ENCODE measurements at regions not wholly inside any gene's neighbourhood (a gene's known extent, or its start where the extent isn't known, plus 50 kb on each side); places are given as distances from the start of the nearest gene placed in this dataset.

GRCh38 chr1:221810406-221810805 lies 68.5 kb upstream of the DUSP10 start:
- TF ChIP-seq, protein P1, sequence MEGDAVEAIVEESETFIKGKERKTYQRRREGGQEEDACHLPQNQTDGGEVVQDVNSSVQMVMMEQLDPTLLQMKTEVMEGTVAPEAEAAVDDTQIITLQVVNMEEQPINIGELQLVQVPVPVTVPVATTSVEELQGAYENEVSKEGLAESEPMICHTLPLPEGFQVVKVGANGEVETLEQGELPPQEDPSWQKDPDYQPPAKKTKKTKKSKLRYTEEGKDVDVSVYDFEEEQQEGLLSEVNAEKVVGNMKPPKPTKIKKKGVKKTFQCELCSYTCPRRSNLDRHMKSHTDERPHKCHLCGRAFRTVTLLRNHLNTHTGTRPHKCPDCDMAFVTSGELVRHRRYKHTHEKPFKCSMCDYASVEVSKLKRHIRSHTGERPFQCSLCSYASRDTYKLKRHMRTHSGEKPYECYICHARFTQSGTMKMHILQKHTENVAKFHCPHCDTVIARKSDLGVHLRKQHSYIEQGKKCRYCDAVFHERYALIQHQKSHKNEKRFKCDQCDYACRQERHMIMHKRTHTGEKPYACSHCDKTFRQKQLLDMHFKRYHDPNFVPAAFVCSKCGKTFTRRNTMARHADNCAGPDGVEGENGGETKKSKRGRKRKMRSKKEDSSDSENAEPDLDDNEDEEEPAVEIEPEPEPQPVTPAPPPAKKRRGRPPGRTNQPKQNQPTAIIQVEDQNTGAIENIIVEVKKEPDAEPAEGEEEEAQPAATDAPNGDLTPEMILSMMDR (IDR thresholded peaks at IDR 0.05), result no peak
- TF ChIP-seq TAF1 (IDR thresholded peaks at IDR 0.05; ENCODE audit: borderline replicate concordance, low read depth, low read length), result no peak
- no peak for TF ChIP-seq POLR2AphosphoS5 (IDR thresholded peaks at IDR 0.05; ENCODE audit: low read depth, low read length)
- peak; percentile 73 for TF ChIP-seq JUND (IDR thresholded peaks at IDR 0.05)
- peak; percentile 54; the same call in 1 of the 2 replicates for TF ChIP-seq MAX (IDR thresholded peaks at IDR 0.05; ENCODE audit: low read depth)
- TF ChIP-seq RFX5 (IDR thresholded peaks at IDR 0.05; ENCODE audit: low read length), result no peak
- TF ChIP-seq SIN3A (IDR thresholded peaks at IDR 0.05; ENCODE audit: borderline replicate concordance, low read depth, low read length), result no peak
- no peak for TF ChIP-seq EZH2phosphoT487 (IDR thresholded peaks at IDR 0.05; ENCODE audit: borderline replicate concordance, low read depth)
- TF ChIP-seq, protein P2, sequence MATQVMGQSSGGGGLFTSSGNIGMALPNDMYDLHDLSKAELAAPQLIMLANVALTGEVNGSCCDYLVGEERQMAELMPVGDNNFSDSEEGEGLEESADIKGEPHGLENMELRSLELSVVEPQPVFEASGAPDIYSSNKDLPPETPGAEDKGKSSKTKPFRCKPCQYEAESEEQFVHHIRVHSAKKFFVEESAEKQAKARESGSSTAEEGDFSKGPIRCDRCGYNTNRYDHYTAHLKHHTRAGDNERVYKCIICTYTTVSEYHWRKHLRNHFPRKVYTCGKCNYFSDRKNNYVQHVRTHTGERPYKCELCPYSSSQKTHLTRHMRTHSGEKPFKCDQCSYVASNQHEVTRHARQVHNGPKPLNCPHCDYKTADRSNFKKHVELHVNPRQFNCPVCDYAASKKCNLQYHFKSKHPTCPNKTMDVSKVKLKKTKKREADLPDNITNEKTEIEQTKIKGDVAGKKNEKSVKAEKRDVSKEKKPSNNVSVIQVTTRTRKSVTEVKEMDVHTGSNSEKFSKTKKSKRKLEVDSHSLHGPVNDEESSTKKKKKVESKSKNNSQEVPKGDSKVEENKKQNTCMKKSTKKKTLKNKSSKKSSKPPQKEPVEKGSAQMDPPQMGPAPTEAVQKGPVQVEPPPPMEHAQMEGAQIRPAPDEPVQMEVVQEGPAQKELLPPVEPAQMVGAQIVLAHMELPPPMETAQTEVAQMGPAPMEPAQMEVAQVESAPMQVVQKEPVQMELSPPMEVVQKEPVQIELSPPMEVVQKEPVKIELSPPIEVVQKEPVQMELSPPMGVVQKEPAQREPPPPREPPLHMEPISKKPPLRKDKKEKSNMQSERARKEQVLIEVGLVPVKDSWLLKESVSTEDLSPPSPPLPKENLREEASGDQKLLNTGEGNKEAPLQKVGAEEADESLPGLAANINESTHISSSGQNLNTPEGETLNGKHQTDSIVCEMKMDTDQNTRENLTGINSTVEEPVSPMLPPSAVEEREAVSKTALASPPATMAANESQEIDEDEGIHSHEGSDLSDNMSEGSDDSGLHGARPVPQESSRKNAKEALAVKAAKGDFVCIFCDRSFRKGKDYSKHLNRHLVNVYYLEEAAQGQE (IDR thresholded peaks at IDR 0.05; ENCODE audit: low read depth, low read length), result no peak
- no peak for TF ChIP-seq ZBTB33 (IDR thresholded peaks at IDR 0.05; ENCODE audit: borderline replicate concordance, low read depth)
- no peak for TF ChIP-seq RAD21 (IDR thresholded peaks at IDR 0.05; ENCODE audit: low read length)
- no peak for TF ChIP-seq MXI1 (IDR thresholded peaks at IDR 0.05; ENCODE audit: low read depth, low read length)
- TF ChIP-seq RCOR1 (IDR thresholded peaks at IDR 0.05; ENCODE audit: low read length), result no peak
